HepG2 (cell line): ENCODE measurements at regions not wholly inside any gene's neighbourhood (a gene's known extent, or its start where the extent isn't known, plus 50 kb on each side); places are given as distances from the start of the nearest gene placed in this dataset.

ENCODE experiments used
- ATAC-seq: fragments of 200-7000 bp; cut with Tn5 transposase; 3 replicates; pipeline ENCODE4 v1.9.1; 2020; ENCODE audit warnings: mild to moderate bottlenecking, moderate library complexity
- BruUV-seq: library from RNA; stranded (reverse); fragments of 400-500 nt; replicated peaks from 2 replicates; lab custom pipeline; 2021; lab: Mats Ljungman, UMichigan
- CTCF ChIA-PET: fragments of 300-600 bp; formaldehyde crosslinking; extraction: SDS; loops from one replicate; lab custom pipeline; 2021; ENCODE audit warnings: low total read pairs, inconsistent platforms, low intra/inter-chr PET ratio; lab: Yijun Ruan, JAX
- POLR2A ChIA-PET: fragments of 350-600 bp; sonication (Branson Sonifier 250); formaldehyde crosslinking; loops from one replicate; lab custom pipeline; 2020; ENCODE audit warnings: antibody characterized with exemption, inconsistent platforms; lab: Yijun Ruan, JAX
- DNase-seq: peaks from one replicate; pipeline ENCODE4 v3.0.0-alpha.2; 2015; ENCODE audit warnings: low spot score
- FAIRE-seq: peaks from 3 replicates; lab custom pipeline; 2011; peaks lifted over from hg19 to GRCh38; lab: Jason Lieb, UNC
- H2AFZ ChIP-seq: one replicate; pipeline ENCODE4 v1.6.1; 2011; ENCODE audit warnings: low read length, inconsistent platforms
- H3K27ac ChIP-seq: fragments of 300-600 bp; 3 replicates; pipeline ENCODE4 v1.8.0; 2011; ENCODE audit warnings: mixed run types, mild to moderate bottlenecking, mixed read lengths, low read length, inconsistent platforms; ENCODE audit not compliant: insufficient read depth; ENCODE audit errors: extremely low read length
- H3K27me3 ChIP-seq, 2 experiments: fragments of 200-600 bp in 1 of 2; 2 replicates in 1 of 2; 3 replicates in 1 of 2; pipeline versions ENCODE4 v1.6.0 to v1.8.0; 2011; ENCODE audit warnings: low read length in 2 of 2, mild to moderate bottlenecking in 2 of 2, moderate library complexity in 2 of 2, inconsistent platforms in 1 of 2; ENCODE audit not compliant: insufficient read depth in 2 of 2, control insufficient read depth in 1 of 2
- H3K36me3 ChIP-seq, 2 experiments: fragments of 200-600 bp in 1 of 2; replicated peaks in 1 of 2; 2 replicates in 1 of 2; 3 replicates in 1 of 2; pipeline versions ENCODE4 v1.5.1 to v1.8.0; 2011; ENCODE audit warnings: low read length in 2 of 2, inconsistent platforms in 1 of 2; ENCODE audit not compliant: insufficient read depth in 2 of 2, control insufficient read depth in 1 of 2
- H3K4me1 ChIP-seq: 2 replicates; pipeline ENCODE4 v1.5.1; 2012; ENCODE audit warnings: low read length, inconsistent platforms; ENCODE audit not compliant: insufficient read depth
- H3K4me2 ChIP-seq: 2 replicates; pipeline ENCODE4 v1.6.0; 2011; ENCODE audit warnings: low read depth, low read length, inconsistent platforms
- H3K4me3 ChIP-seq, 3 experiments: fragments of 200-600 bp in 1 of 3; sonication (generic), shearing (Covaris generic) in 1 of 3; replicated peaks in 1 of 3; 2 replicates each; pipeline ENCODE4 v1.5.1; 2011 to 2016; ENCODE audit warnings: low read length in 3 of 3, inconsistent platforms in 2 of 3, low read depth in 2 of 3, mild to moderate bottlenecking in 2 of 3, control low read depth in 1 of 3, mixed read lengths in 1 of 3; ENCODE audit not compliant: insufficient read depth in 1 of 3
- H3K79me2 ChIP-seq: one replicate; pipeline ENCODE4 v1.6.1; 2011; ENCODE audit warnings: low read length, inconsistent platforms; ENCODE audit not compliant: insufficient read depth
- H3K9ac ChIP-seq: 2 replicates; pipeline ENCODE4 v1.6.0; 2011; ENCODE audit warnings: mild to moderate bottlenecking, low read depth, low read length, inconsistent platforms; ENCODE audit not compliant: insufficient read depth
- H3K9me3 ChIP-seq: 2 replicates; pipeline ENCODE4 v1.5.1; 2012; ENCODE audit warnings: mild to moderate bottlenecking, low read length
- H4K20me1 ChIP-seq: 2 replicates; pipeline ENCODE4 v1.6.0; 2011; ENCODE audit warnings: inconsistent platforms, mild to moderate bottlenecking, low read length, moderate library complexity; ENCODE audit not compliant: insufficient read depth
- HMGA1 ChIP-seq: sonication (generic); formaldehyde crosslinking; conservative IDR thresholded peaks from 2 replicates; pipeline ENCODE4 v1.4.0; 2020; ENCODE audit warnings: missing genetic modification reagents
- IKZF1 ChIP-seq: fragments of 450-650 bp; IDR thresholded peaks from 2 replicates; pipeline ENCODE4 v1.7.1; 2016
- KAT2B ChIP-seq: fragments of 150-350 bp; IDR thresholded peaks from 2 replicates; pipeline ENCODE4 v1.6.1; 2014; ENCODE audit warnings: low read depth, low read length, borderline replicate concordance
- MTF2 ChIP-seq: sonication (generic); formaldehyde crosslinking; IDR thresholded peaks from 2 replicates; pipeline ENCODE4 v1.5.0; 2020; ENCODE audit warnings: missing genetic modification reagents, borderline replicate concordance
- PCBP2 ChIP-seq: fragments of 200-400 bp; formaldehyde crosslinking; optimal IDR thresholded peaks from 2 replicates; pipeline ENCODE3; 2018; ENCODE audit warnings: low read length, low read depth; ENCODE audit not compliant: poor library complexity, severe bottlenecking
- REPIN1 ChIP-seq: sonication (generic); formaldehyde crosslinking; IDR thresholded peaks from 2 replicates; pipeline ENCODE4 v1.8.0; 2022; ENCODE audit warnings: missing genetic modification reagents, low read depth, mild to moderate bottlenecking, borderline replicate concordance
- RFX5 ChIP-seq: IDR thresholded peaks from 2 replicates; pipeline ENCODE4 v1.6.1; 2011; ENCODE audit warnings: low read depth, low read length, improper control_type of control experiment
- SMAD9 ChIP-seq: sonication (generic); formaldehyde crosslinking; IDR thresholded peaks from 2 replicates; pipeline ENCODE4 v1.5.1; 2020; ENCODE audit warnings: mild to moderate bottlenecking, missing genetic modification reagents
- SMC3 ChIP-seq: IDR thresholded peaks from 2 replicates; pipeline ENCODE4 v1.6.1; 2011; ENCODE audit warnings: low read length, improper control_type of control experiment
- ZNF354B ChIP-seq: sonication (generic); formaldehyde crosslinking; IDR thresholded peaks from 2 replicates; pipeline ENCODE4 v1.8.0; 2022; ENCODE audit warnings: mild to moderate bottlenecking, missing genetic modification reagents
- ZNF598 ChIP-seq: sonication (generic); formaldehyde crosslinking; IDR thresholded peaks from 2 replicates; pipeline ENCODE4 v1.5.1; 2020; ENCODE audit warnings: mild to moderate bottlenecking, missing genetic modification reagents, borderline replicate concordance
- ZSCAN21 ChIP-seq: sonication (generic); formaldehyde crosslinking; IDR thresholded peaks from 2 replicates; pipeline ENCODE4 v1.8.0; 2022; ENCODE audit warnings: mild to moderate bottlenecking, missing genetic modification reagents, moderate library complexity, borderline replicate concordance
- WGBS: methylation state at CpG from one replicate; pipeline ENCODE4 v1.1.6; 2017; ENCODE audit warnings: low lambda C conversion rate; 5-methylcytosine and 5-hydroxymethylcytosine counted together
- in situ Hi-C: cut with HindIII; loops from 2 replicates; pipeline ENCODE4 v1.10.0; 2017; ENCODE audit warnings: low pct_unique_long_range_greater_than_20kb; ENCODE audit not compliant: extremely low pct_ligation_motif_present
- intact Hi-C: fragments of 100-400 bp; cut with micrococcal nuclease; formaldehyde crosslinking; loops from one replicate; pipeline ENCODE4 v1.10.0; 2022; ENCODE audit not compliant: unreplicated experiment
- TF ChIP-seq, protein P1 (sequence below): sonication (generic); formaldehyde crosslinking; IDR thresholded peaks from 2 replicates; pipeline ENCODE4 v1.4.0; 2020; ENCODE audit warnings: missing genetic modification reagents
- TF ChIP-seq, protein P2 (sequence below), 2 experiments: sonication (generic) in 1 of 2; formaldehyde crosslinking in 1 of 2; IDR thresholded peaks; 2 replicates each; pipeline versions ENCODE4 v1.4.0 to v1.6.1; 2016 to 2020; ENCODE audit warnings: borderline replicate concordance in 1 of 2, low read depth in 1 of 2, mild to moderate bottlenecking in 1 of 2, missing genetic modification reagents in 1 of 2
- TF ChIP-seq, protein P3 (sequence below): sonication (generic); formaldehyde crosslinking; IDR thresholded peaks from 2 replicates; pipeline ENCODE4 v1.4.0; 2020; ENCODE audit warnings: mild to moderate bottlenecking, missing genetic modification reagents

DNA sequence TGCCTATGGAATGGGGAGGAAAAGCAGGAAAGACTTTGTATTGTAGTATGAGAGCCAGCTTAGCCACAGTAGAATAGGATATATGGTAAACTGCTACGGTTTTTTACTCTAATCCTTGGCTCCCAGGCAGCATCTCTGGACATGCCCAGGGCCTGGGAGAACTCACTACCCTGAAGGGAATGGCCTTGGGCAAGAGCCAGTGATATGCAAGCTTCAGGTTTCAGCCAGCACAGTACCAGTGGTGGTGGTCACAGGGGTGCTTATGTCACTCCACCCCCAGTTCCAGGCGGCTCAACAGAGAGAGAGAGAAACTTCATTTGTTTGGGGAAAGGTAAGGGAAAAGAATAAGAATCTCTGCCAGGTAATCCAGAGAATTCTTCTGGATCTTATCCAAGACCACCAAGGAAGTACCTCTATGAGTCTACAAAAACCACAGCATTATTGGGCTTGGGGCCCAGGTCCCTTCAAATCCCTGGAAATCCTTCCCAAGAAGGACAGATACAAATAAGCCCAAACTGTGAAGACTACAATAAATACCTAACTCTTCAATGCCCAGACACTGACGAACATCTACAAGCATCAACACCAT, 121.2 kb downstream of the THBS2 start (continued):
- TF ChIP-seq, protein P1, sequence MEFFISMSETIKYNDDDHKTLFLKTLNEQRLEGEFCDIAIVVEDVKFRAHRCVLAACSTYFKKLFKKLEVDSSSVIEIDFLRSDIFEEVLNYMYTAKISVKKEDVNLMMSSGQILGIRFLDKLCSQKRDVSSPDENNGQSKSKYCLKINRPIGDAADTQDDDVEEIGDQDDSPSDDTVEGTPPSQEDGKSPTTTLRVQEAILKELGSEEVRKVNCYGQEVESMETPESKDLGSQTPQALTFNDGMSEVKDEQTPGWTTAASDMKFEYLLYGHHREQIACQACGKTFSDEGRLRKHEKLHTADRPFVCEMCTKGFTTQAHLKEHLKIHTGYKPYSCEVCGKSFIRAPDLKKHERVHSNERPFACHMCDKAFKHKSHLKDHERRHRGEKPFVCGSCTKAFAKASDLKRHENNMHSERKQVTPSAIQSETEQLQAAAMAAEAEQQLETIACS (CRISPR knock-in tag), result no peak
- TF ChIP-seq, protein P2, sequence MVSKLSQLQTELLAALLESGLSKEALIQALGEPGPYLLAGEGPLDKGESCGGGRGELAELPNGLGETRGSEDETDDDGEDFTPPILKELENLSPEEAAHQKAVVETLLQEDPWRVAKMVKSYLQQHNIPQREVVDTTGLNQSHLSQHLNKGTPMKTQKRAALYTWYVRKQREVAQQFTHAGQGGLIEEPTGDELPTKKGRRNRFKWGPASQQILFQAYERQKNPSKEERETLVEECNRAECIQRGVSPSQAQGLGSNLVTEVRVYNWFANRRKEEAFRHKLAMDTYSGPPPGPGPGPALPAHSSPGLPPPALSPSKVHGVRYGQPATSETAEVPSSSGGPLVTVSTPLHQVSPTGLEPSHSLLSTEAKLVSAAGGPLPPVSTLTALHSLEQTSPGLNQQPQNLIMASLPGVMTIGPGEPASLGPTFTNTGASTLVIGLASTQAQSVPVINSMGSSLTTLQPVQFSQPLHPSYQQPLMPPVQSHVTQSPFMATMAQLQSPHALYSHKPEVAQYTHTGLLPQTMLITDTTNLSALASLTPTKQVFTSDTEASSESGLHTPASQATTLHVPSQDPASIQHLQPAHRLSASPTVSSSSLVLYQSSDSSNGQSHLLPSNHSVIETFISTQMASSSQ (IDR thresholded peaks at IDR 0.05; ENCODE audit: low read depth), result no peak
- TF ChIP-seq, protein P2 (CRISPR knock-in tag; IDR thresholded peaks at IDR 0.05; ENCODE audit: borderline replicate concordance), result no peak
- no peak for TF ChIP-seq ZSCAN21 (CRISPR knock-in tag)
- no peak for TF ChIP-seq SMC3
- TF ChIP-seq IKZF1, result no peak
- TF ChIP-seq MTF2, result no peak
- no peak for TF ChIP-seq HMGA1 (CRISPR knock-in tag)

- Histone ChIP-seq H3K36me3 (no peaks in the 10 kb centered on the region), H3K9me3 (no peaks in the 10 kb centered on the region), H2AFZ (no peak overlapping the region), H3K4me3 (no peak overlapping the region), H3K4me1 (no peaks in the 10 kb centered on the region), H4K20me1 (no peaks in the 10 kb centered on the region), H3K27me3 (no peaks in the 10 kb centered on the region; a peak in 1 of 5 replicates), H3K4me2 (no peak overlapping the region), H3K9ac (no peak overlapping the region), H3K27ac (no peak overlapping the region), H3K79me2 (no peaks in the 10 kb centered on the region)
- FAIRE-seq (no peak), ATAC-seq (no peak), DNase-seq (no peak)
- intact Hi-C loops, result no loop called here
- ChIA-PET POLR2A (no interaction called here), CTCF (no interaction called here)
- in situ Hi-C loops, result no loop called here
- BruUV-seq, result no TSS peak
- WGBS, result 4% methylated on average over 3 of the region's 3 CpGs
- TF ChIP-seq SMAD9 (CRISPR knock-in tag), result no peak
- TF ChIP-seq PCBP2, result no peak
- TF ChIP-seq REPIN1 (CRISPR knock-in tag), result no peak
- no peak for TF ChIP-seq ZNF598 (CRISPR knock-in tag)
- TF ChIP-seq KAT2B, result no peak
- TF ChIP-seq, protein P3, sequence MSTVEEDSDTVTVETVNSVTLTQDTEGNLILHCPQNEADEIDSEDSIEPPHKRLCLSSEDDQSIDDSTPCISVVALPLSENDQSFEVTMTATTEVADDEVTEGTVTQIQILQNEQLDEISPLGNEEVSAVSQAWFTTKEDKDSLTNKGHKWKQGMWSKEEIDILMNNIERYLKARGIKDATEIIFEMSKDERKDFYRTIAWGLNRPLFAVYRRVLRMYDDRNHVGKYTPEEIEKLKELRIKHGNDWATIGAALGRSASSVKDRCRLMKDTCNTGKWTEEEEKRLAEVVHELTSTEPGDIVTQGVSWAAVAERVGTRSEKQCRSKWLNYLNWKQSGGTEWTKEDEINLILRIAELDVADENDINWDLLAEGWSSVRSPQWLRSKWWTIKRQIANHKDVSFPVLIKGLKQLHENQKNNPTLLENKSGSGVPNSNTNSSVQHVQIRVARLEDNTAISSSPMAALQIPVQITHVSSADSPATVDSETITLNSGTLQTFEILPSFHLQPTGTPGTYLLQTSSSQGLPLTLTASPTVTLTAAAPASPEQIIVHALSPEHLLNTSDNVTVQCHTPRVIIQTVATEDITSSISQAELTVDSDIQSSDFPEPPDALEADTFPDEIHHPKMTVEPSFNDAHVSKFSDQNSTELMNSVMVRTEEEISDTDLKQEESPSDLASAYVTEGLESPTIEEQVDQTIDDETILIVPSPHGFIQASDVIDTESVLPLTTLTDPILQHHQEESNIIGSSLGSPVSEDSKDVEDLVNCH (CRISPR knock-in tag), result no peak
- no peak for TF ChIP-seq ZNF354B (CRISPR knock-in tag)
- no peak for TF ChIP-seq RFX5
These were observed 122.3 kb downstream of the THBS2 start for GRCh38 chr6:169131390-169131789.
